ENCODE measurements at regions not wholly inside any gene's neighbourhood (a gene's known extent, or its start where the extent isn't known, plus 50 kb on each side); places are given as distances from the start of the nearest gene placed in this dataset.

- TF ChIP-seq CTCF (IDR thresholded peaks at IDR 0.05; ENCODE audit: control extremely low read depth, extremely low read depth) = no peak
- 83 to 84% methylated on average over 1 of the region's 1 CpG for WGBS, 2 donors
- no peaks in the 10 kb centered on the region for H3K36me3 ChIP-seq (ENCODE audit: control insufficient read depth in 4 of 4, insufficient read depth in 4 of 4, low read length in 4 of 4)
Measured at GRCh38 chr4:132596186-132596585, 552.9 kb upstream of the PCDH10 start.

GRCh38 chr4:132605551-132605950 lies 543.5 kb upstream of the PCDH10 start:
- H3K4me1 ChIP-seq (ENCODE audit: control insufficient read depth in 5 of 5, insufficient read depth in 5 of 5, low read length in 5 of 5) = no peaks in the 10 kb centered on the region
- DNase-seq = no peak
- 68 to 75% methylated on average over 4 of the region's 4 CpGs for WGBS, 2 donors
- no peaks in the 10 kb centered on the region for H3K36me3 ChIP-seq (ENCODE audit: control insufficient read depth in 4 of 4, insufficient read depth in 4 of 4, low read length in 4 of 4)
- H3K27ac ChIP-seq (ENCODE audit: low read depth in 1 of 2, low read length in 1 of 2) = no peak overlapping the region
- no peaks in the 10 kb centered on the region for H3K27me3 ChIP-seq (ENCODE audit: control insufficient read depth in 3 of 3, insufficient read depth in 3 of 3, low read length in 2 of 3)
- no peak for TF ChIP-seq CTCF (IDR thresholded peaks at IDR 0.05; ENCODE audit: control extremely low read depth, extremely low read depth)
- no peak overlapping the region for H3K9ac ChIP-seq (ENCODE audit: insufficient read depth in 1 of 2, low read length in 2 of 2)
- peaks cover 0 to 2% (median 0%) of the 10 kb centered on the region in 4 donors for H3K9me3 ChIP-seq (ENCODE audit: control insufficient read depth in 4 of 4, insufficient read depth in 3 of 4, low read length in 3 of 4)
- ATAC-seq (ENCODE audit: insufficient read depth, low FRiP score) = no peak
- H3K4me3 ChIP-seq = no peak overlapping the region

More at GRCh38 chr4:132596186-132596585, 552.9 kb upstream of the PCDH10 start:
- Histone ChIP-seq H3K9ac (ENCODE audit: insufficient read depth in 1 of 2, low read length in 2 of 2) (no peak overlapping the region), H3K4me1 (ENCODE audit: control insufficient read depth in 5 of 5, insufficient read depth in 5 of 5, low read length in 5 of 5) (no peaks in the 10 kb centered on the region), H3K27ac (ENCODE audit: low read depth in 1 of 2, low read length in 1 of 2) (no peak overlapping the region), H3K27me3 (ENCODE audit: control insufficient read depth in 3 of 3, insufficient read depth in 3 of 3, low read length in 2 of 3) (no peaks in the 10 kb centered on the region), H3K4me3 (no peak overlapping the region), H3K9me3 (ENCODE audit: control insufficient read depth in 4 of 4, insufficient read depth in 3 of 4, low read length in 3 of 4) (peaks cover 0 to 1% (median 0%) of the 10 kb centered on the region in 4 donors)
- no peak for ATAC-seq (ENCODE audit: insufficient read depth, low FRiP score)
- no peak for DNase-seq

- Histone ChIP-seq H3K4me1 (ENCODE audit: control insufficient read depth in 5 of 5, insufficient read depth in 5 of 5, low read length in 5 of 5) (no peaks in the 10 kb centered on the region), H3K27me3 (ENCODE audit: control insufficient read depth in 3 of 3, insufficient read depth in 3 of 3, low read length in 2 of 3) (no peaks in the 10 kb centered on the region), H3K9me3 (ENCODE audit: control insufficient read depth in 4 of 4, insufficient read depth in 3 of 4, low read length in 3 of 4) (peaks cover 0 to 3% (median under 1%) of the 10 kb centered on the region in 4 donors), H3K9ac (ENCODE audit: insufficient read depth in 1 of 2, low read length in 2 of 2) (no peak overlapping the region), H3K4me3 (no peak overlapping the region), H3K36me3 (ENCODE audit: control insufficient read depth in 4 of 4, insufficient read depth in 4 of 4, low read length in 4 of 4) (no peaks in the 10 kb centered on the region), H3K27ac (ENCODE audit: low read depth in 1 of 2, low read length in 1 of 2) (no peak overlapping the region)
- peak in 2 of 3 donors; percentile 3 to 13 for DNase-seq
- no peak for TF ChIP-seq CTCF (IDR thresholded peaks at IDR 0.05; ENCODE audit: control extremely low read depth, extremely low read depth)
- no peak for ATAC-seq (ENCODE audit: insufficient read depth, low FRiP score)
Measured at GRCh38 chr4:132614682-132615081, 534.4 kb upstream of the PCDH10 start.

GRCh38 chr4:132619968-132620367 lies 529.1 kb upstream of the PCDH10 start:
- peaks cover 0 to 3% (median under 1%) of the 10 kb centered on the region in 4 donors for H3K9me3 ChIP-seq (ENCODE audit: control insufficient read depth in 4 of 4, insufficient read depth in 3 of 4, low read length in 3 of 4)
- H3K27ac ChIP-seq (ENCODE audit: low read depth in 1 of 2, low read length in 1 of 2) = no peak overlapping the region
- 73 to 75% methylated on average over 1 of the region's 1 CpG for WGBS, 2 donors
- H3K4me3 ChIP-seq = no peak overlapping the region
- ATAC-seq (ENCODE audit: insufficient read depth, low FRiP score) = no peak
- H3K4me1 ChIP-seq (ENCODE audit: control insufficient read depth in 5 of 5, insufficient read depth in 5 of 5, low read length in 5 of 5) = no peaks in the 10 kb centered on the region
- no peak for DNase-seq
- no peak for TF ChIP-seq CTCF (IDR thresholded peaks at IDR 0.05; ENCODE audit: control extremely low read depth, extremely low read depth)
- no peaks in the 10 kb centered on the region for H3K27me3 ChIP-seq (ENCODE audit: control insufficient read depth in 3 of 3, insufficient read depth in 3 of 3, low read length in 2 of 3)
- no peak overlapping the region for H3K9ac ChIP-seq (ENCODE audit: insufficient read depth in 1 of 2, low read length in 2 of 2)
- no peaks in the 10 kb centered on the region for H3K36me3 ChIP-seq (ENCODE audit: control insufficient read depth in 4 of 4, insufficient read depth in 4 of 4, low read length in 4 of 4)
